A549 (cell line): ENCODE measurements at regions not wholly inside any gene's neighbourhood (a gene's known extent, or its start where the extent isn't known, plus 50 kb on each side); places are given as distances from the start of the nearest gene placed in this dataset.

ENCODE experiments used
- EHF ChIP-seq: fragments of 250-450 bp; sonication (Bioruptor Pico); IDR thresholded peaks from 2 replicates; pipeline ENCODE4 v1.5.0; 2020; ENCODE audit warnings: mild to moderate bottlenecking
- EP300 ChIP-seq, 2 experiments: fragments of >200 bp; sonication (Bioruptor Twin); formaldehyde crosslinking; IDR thresholded peaks; 2 replicates in 1 of 2; 3 replicates in 1 of 2; pipeline ENCODE4 v1.6.1; 2016 to 2017
- HOXA7 ChIP-seq: fragments of 250-450 bp; sonication (Bioruptor Pico); IDR thresholded peaks from 2 replicates; pipeline ENCODE4 v1.5.0; 2020; ENCODE audit warnings: mild to moderate bottlenecking, moderate library complexity
- KDM5A ChIP-seq: fragments of 200-600 bp; sonication (generic); IDR thresholded peaks from 2 replicates; pipeline ENCODE4 v1.6.1; 2016; ENCODE audit warnings: antibody characterized with exemption, mild to moderate bottlenecking
- PHF8 ChIP-seq: fragments of 200-600 bp; sonication (generic); IDR thresholded peaks from 2 replicates; pipeline ENCODE4 v1.6.1; 2016; ENCODE audit warnings: low read depth, mild to moderate bottlenecking, antibody characterized with exemption, moderate library complexity, borderline replicate concordance
- POLR2A ChIP-seq: IDR thresholded peaks from 2 replicates; pipeline ENCODE4 v1.6.1; 2012; ENCODE audit warnings: mild to moderate bottlenecking, low read length
- SMC3 ChIP-seq: fragments of >200 bp; sonication (Bioruptor Twin); formaldehyde crosslinking; IDR thresholded peaks from 3 replicates; pipeline ENCODE4 v1.6.1; 2018; ENCODE audit warnings: inconsistent platforms
- SREBF2 ChIP-seq: fragments of 450-650 bp; IDR thresholded peaks from 2 replicates; pipeline ENCODE4 v1.6.1; 2014; ENCODE audit warnings: mild to moderate bottlenecking, moderate library complexity
- TP53 ChIP-seq: fragments of 250-450 bp; sonication (Bioruptor Pico); IDR thresholded peaks from 2 replicates; pipeline ENCODE4 v1.5.0; 2021; ENCODE audit warnings: mild to moderate bottlenecking, moderate library complexity
- ZSCAN20 ChIP-seq: fragments of 250-450 bp; sonication (Bioruptor Pico); IDR thresholded peaks from 2 replicates; pipeline ENCODE4 v1.8.0; 2022; ENCODE audit warnings: mild to moderate bottlenecking, moderate library complexity
- TF ChIP-seq, protein P1 (sequence below): IDR thresholded peaks from 2 replicates; pipeline ENCODE4 v1.6.1; 2012
- TF ChIP-seq, protein P2 (sequence below): fragments of >200 bp; sonication (Bioruptor Twin); formaldehyde crosslinking; IDR thresholded peaks from 3 replicates; pipeline ENCODE4 v1.5.1; 2016
- TF ChIP-seq, protein P3 (sequence below): IDR thresholded peaks from 2 replicates; pipeline ENCODE4 v1.6.1; 2012
- TF ChIP-seq, protein P4 (sequence below): fragments of 450-650 bp; IDR thresholded peaks from 2 replicates; pipeline ENCODE4 v1.6.1; 2014; ENCODE audit warnings: antibody characterized with exemption

DNA sequence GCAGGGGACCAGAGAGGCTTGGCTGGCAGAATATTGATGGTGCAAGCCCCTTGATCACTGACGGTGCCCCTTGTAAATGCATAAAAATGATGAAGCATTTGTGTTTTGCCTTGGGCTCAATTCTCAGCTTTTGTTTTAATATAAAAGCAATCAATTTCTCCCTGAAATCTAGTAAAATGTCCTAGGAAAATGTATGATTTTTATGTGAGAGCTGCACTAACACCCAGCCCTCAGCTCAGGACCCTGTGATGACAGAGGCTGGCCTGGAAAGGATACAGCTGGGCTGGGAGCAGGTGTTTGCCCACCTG is 84.7 kb upstream of the PHACTR3 start:
- TF ChIP-seq, protein P1, sequence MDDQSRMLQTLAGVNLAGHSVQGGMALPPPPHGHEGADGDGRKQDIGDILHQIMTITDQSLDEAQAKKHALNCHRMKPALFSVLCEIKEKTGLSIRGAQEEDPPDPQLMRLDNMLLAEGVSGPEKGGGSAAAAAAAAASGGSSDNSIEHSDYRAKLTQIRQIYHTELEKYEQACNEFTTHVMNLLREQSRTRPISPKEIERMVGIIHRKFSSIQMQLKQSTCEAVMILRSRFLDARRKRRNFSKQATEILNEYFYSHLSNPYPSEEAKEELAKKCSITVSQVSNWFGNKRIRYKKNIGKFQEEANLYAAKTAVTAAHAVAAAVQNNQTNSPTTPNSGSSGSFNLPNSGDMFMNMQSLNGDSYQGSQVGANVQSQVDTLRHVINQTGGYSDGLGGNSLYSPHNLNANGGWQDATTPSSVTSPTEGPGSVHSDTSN: no peak
- no peak for TF ChIP-seq POLR2A
- no peak for TF ChIP-seq TP53 (CRISPR knock-in tag)
- TF ChIP-seq, protein P2, sequence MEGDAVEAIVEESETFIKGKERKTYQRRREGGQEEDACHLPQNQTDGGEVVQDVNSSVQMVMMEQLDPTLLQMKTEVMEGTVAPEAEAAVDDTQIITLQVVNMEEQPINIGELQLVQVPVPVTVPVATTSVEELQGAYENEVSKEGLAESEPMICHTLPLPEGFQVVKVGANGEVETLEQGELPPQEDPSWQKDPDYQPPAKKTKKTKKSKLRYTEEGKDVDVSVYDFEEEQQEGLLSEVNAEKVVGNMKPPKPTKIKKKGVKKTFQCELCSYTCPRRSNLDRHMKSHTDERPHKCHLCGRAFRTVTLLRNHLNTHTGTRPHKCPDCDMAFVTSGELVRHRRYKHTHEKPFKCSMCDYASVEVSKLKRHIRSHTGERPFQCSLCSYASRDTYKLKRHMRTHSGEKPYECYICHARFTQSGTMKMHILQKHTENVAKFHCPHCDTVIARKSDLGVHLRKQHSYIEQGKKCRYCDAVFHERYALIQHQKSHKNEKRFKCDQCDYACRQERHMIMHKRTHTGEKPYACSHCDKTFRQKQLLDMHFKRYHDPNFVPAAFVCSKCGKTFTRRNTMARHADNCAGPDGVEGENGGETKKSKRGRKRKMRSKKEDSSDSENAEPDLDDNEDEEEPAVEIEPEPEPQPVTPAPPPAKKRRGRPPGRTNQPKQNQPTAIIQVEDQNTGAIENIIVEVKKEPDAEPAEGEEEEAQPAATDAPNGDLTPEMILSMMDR: no peak; the same call in 2 of the 3 replicates
- TF ChIP-seq SMC3: no peak
- TF ChIP-seq ZSCAN20 (CRISPR knock-in tag): no peak
- TF ChIP-seq, protein P3, sequence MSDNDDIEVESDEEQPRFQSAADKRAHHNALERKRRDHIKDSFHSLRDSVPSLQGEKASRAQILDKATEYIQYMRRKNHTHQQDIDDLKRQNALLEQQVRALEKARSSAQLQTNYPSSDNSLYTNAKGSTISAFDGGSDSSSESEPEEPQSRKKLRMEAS: no peak
- TF ChIP-seq, protein P4, sequence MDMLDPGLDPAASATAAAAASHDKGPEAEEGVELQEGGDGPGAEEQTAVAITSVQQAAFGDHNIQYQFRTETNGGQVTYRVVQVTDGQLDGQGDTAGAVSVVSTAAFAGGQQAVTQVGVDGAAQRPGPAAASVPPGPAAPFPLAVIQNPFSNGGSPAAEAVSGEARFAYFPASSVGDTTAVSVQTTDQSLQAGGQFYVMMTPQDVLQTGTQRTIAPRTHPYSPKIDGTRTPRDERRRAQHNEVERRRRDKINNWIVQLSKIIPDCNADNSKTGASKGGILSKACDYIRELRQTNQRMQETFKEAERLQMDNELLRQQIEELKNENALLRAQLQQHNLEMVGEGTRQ: no peak
- TF ChIP-seq PHF8: no peak
- no peak for TF ChIP-seq HOXA7
- no peak for TF ChIP-seq EP300 (IDR thresholded peaks at IDR 0.05)
- no peak for TF ChIP-seq SREBF2
- no peak for TF ChIP-seq EHF (CRISPR knock-in tag)
- TF ChIP-seq KDM5A: no peak
